AG04450 (cell line): ENCODE measurements at regions not wholly inside any gene's neighbourhood (a gene's known extent, or its start where the extent isn't known, plus 50 kb on each side); places are given as distances from the start of the nearest gene placed in this dataset.

ENCODE experiments used
- CTCF ChIA-PET: fragments of 300-600, 350-600 bp; formaldehyde crosslinking; extraction: SDS; loops from one replicate; lab custom pipeline; 2022; ENCODE audit warnings: antibody characterized with exemption, inconsistent platforms; lab: Charles Lee
- POLR2A ChIA-PET: fragments of 350-600 bp; formaldehyde crosslinking; extraction: SDS; loops from one replicate; lab custom pipeline; 2021; ENCODE audit warnings: antibody characterized with exemption, inconsistent platforms; lab: Yijun Ruan, JAX
- DNase-seq: peaks from one replicate; pipeline ENCODE4 v3.0.0-alpha.2; 2011; ENCODE audit warnings: low read depth, low spot score
- H3K27ac ChIP-seq: one replicate; pipeline ENCODE4 v1.5.1; 2012; ENCODE audit warnings: low read depth, low read length, control low read depth
- H3K27me3 ChIP-seq: one replicate; pipeline ENCODE4 v1.6.0; 2012; ENCODE audit warnings: low read length; ENCODE audit not compliant: control insufficient read depth, insufficient read depth
- H3K4me3 ChIP-seq: 2 replicates; pipeline ENCODE4 v1.5.1; 2011; ENCODE audit warnings: mild to moderate bottlenecking, low read depth, low read length, control low read depth
- H3K9me3 ChIP-seq: 2 replicates; pipeline ENCODE4 v1.5.1; 2012; ENCODE audit warnings: low read length; ENCODE audit not compliant: control insufficient read depth, insufficient read depth
- TF ChIP-seq, protein P1 (sequence below): IDR thresholded peaks from 2 replicates; pipeline ENCODE4 v1.5.1; 2011; ENCODE audit warnings: low read depth, low read length, control low read depth, inconsistent platforms

DNA sequence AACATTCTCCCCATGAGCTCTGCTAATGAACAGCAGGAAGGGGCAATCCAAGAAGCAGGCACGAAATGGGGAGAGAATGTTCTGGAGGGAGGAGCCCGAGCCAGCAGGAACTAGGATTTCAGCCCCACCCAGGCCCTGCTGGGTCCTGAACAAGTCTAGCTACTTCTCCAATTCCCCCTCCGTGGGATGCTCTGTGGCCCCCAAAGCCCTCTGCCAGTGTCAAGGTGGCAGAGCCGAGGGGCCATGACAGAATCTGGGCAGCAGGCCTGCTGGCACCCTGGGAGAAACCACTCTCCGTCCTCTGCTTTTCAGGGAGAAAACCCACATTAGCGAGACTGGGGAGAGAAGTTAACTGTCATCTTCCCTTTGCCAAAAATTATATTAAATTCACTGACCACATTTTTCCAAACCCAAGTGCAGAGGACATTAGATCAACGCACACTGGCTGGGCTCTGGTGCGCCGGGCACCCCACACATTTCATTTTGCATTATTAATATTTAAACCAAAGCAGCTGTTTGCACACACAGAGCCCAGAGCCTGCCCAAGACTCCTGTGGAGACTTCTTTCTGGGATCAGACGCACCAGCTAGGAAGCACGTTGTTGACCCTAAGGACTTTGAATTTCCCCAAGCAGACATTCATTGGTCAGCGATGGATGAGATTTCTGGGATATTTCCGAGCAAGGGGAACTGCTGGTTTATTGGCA lies 80.2 kb upstream of the PKDCC start:
- Histone ChIP-seq H3K27ac (no peak overlapping the region), H3K9me3 (no peaks in the 10 kb centered on the region), H3K27me3 (peaks cover 4% of the 10 kb centered on the region), H3K4me3 (no peak overlapping the region)
- POLR2A ChIA-PET, result interaction anchor here (1.8 kb wide), 1 partner anchor 30 kb away, joined by 4 read pairs; no protein-coding TSS in a partner anchor
- TF ChIP-seq, protein P1, sequence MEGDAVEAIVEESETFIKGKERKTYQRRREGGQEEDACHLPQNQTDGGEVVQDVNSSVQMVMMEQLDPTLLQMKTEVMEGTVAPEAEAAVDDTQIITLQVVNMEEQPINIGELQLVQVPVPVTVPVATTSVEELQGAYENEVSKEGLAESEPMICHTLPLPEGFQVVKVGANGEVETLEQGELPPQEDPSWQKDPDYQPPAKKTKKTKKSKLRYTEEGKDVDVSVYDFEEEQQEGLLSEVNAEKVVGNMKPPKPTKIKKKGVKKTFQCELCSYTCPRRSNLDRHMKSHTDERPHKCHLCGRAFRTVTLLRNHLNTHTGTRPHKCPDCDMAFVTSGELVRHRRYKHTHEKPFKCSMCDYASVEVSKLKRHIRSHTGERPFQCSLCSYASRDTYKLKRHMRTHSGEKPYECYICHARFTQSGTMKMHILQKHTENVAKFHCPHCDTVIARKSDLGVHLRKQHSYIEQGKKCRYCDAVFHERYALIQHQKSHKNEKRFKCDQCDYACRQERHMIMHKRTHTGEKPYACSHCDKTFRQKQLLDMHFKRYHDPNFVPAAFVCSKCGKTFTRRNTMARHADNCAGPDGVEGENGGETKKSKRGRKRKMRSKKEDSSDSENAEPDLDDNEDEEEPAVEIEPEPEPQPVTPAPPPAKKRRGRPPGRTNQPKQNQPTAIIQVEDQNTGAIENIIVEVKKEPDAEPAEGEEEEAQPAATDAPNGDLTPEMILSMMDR, result no peak
- CTCF ChIA-PET, result interaction anchor here (1.4 kb wide), 1 partner anchor 97 kb away, joined by 5 read pairs; no protein-coding TSS in a partner anchor
- no peak for DNase-seq

DNA sequence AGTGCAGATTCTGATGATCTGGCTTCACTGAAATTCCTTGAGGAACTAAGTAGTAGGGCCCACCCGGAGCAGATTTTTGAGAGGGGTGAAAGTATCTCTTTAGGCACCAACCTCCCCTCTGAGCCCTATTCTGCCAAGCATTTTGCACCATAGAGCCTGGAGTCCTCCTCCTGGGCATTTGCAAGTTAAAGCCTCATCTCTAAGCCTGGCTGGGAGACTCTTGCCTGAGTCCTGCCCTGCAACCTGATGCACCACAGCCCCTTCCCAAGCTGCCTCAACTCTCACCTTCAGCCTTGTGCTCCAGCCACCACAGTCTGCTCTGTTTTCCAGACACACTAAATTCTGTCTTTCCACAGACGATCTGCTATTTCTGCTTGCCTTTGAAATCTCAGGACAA lies 79.6 kb upstream of the PKDCC start:
- TF ChIP-seq, protein P1, result no peak
- no peak overlapping the region for H3K27ac ChIP-seq
- no peaks in the 10 kb centered on the region for H3K9me3 ChIP-seq
- POLR2A ChIA-PET, result no interaction called here
- H3K4me3 ChIP-seq, result no peak overlapping the region
- CTCF ChIA-PET, result no interaction called here
- H3K27me3 ChIP-seq, result peaks cover 4% of the 10 kb centered on the region
- no peak for DNase-seq

DNA sequence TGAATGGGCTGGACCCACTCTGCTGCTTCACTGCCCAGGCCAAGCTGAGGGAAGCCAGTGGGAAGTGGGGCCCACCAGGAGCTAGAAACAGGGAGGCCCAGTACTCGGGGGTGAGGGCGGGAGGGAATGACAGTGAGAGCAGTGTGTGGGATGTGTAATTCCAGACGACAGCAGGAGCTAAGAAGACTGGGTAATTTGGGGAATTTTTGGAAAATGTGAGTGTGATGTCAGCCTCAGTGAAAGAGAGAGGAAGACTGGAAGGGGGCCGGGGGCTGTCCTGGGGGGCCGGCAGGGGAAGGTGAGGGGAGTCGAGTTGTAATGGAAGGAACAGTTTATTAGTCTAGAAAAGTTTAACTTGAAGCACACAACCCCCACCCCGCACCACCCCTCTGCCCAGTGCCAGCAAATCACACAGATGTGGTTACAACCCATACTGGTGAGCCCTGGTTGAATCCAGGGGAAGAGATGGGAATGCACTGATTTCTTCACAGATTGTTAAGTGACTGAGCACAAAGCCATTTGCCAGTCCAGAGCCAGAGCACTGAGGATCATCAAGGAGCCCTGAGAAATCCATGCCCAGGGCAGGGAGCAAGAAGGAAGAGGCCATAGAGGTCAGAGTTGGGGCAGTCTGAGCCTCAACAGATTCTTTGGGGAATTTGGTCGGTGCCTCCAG lies 76.7 kb upstream of the PKDCC start:
- Histone ChIP-seq H3K9me3 (no peaks in the 10 kb centered on the region), H3K4me3 (no peak overlapping the region), H3K27me3 (peaks cover 9% of the 10 kb centered on the region), H3K27ac (no peak overlapping the region)
- ChIA-PET CTCF (interaction anchor here (0.7 to 1.2 kb wide), 2 partner anchors 11 to 115 kb away, joined by 3 to 5 read pairs; no protein-coding TSS in a partner anchor), POLR2A (no interaction called here)
- no peak for DNase-seq
- TF ChIP-seq, protein P1, result no peak

DNA sequence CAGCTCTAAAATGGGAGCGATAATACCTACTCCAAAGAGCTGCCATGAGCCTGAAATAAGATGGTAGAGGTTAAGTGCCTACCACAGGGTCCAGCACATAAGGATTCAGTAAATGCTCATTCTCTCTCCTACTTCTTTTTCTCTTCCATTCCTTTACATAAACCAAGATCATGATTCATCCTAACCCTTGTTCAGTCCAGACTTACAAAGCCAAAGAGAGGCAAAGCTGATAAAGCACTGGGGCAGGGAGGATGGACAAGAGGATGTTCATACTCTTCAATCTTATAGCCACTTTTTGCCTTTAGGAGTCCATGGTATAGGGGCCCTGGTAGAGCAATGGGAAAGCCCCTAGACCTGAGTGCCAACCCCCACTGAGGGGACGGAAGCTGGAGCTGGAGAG lies 75.6 kb upstream of the PKDCC start:
- TF ChIP-seq, protein P1, result no peak
- ChIA-PET CTCF (no interaction called here), POLR2A (no interaction called here)
- Histone ChIP-seq H3K27me3 (peaks cover 9% of the 10 kb centered on the region), H3K4me3 (no peak overlapping the region), H3K27ac (no peak overlapping the region), H3K9me3 (no peaks in the 10 kb centered on the region)
- no peak for DNase-seq

DNA sequence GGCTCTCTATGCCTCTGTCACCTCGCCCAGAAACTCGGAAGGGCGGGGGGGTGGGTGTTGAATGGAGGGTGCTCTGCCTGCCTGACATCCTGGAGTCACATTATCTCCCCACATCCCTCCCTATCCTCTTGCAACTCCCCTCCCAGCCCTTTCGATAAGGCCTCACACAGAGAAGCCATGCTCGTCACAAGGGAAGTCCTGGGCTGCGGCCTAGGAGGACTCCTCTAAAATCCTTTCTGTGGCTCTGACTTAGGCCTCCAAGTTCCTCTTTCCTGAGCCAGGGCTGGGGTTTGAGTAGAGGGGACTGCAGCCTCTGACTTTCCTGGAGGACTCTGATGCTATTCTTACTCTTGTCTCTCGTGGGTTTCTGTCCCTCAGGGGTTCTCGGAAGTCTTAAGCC lies 75.0 kb upstream of the PKDCC start:
- Histone ChIP-seq H3K9me3 (no peaks in the 10 kb centered on the region), H3K4me3 (no peak overlapping the region), H3K27me3 (peaks cover 12% of the 10 kb centered on the region), H3K27ac (no peak overlapping the region)
- no peak for DNase-seq
- TF ChIP-seq, protein P1, result no peak
- CTCF ChIA-PET, result no interaction called here
- POLR2A ChIA-PET, result no interaction called here
